ENCODE measurements at regions not wholly inside any gene's neighbourhood (a gene's known extent, or its start where the extent isn't known, plus 50 kb on each side); places are given as distances from the start of the nearest gene placed in this dataset.

DNA sequence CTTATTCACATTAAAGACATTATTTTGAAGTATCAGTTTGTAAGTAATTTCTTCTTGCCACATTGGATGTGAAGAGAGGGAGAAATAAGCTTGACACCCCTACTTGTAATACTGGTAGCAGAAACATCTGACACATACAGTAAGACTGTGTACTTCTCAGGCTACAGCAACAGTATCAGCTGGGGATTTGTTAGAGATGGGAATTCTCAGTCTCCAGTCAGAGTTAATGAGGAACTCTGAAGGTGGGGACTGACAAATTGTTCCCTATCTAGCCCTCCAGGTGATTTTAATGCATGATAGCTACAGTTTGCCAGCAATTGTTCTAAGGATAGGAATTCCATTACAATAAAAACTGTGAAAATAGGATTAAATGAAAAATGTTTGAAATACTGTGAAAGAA, 524.8 kb downstream of the PRR16 start:
- DNase-seq (ENCODE audit: low read depth in 4 of 4, low spot score in 3 of 4): no peak

- no peak for DNase-seq (ENCODE audit: low read depth in 4 of 4, low spot score in 3 of 4)
These were observed 527.5 kb downstream of the PRR16 start for GRCh38 chr5:120991569-120991968.

DNA sequence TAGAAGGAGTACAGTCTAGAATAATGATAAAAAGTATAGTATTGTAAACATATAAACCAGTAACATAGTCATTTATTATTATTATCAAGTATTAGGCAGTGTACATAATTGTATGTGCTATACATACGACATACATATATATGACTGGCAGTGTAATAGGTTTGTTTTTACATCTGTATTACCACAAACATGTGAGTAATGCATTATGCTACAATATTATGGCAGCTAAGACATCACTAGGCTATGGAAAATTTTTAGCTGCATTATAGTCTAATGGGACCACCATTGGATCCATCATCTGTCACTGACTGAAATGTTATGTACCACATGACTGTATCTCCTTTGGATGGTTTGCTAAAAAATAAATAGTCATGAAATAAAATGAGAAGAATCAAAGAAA, 530.0 kb downstream of the PRR16 start:
- DNase-seq (ENCODE audit: low read depth in 4 of 4, low spot score in 3 of 4): no peak

- DNase-seq (ENCODE audit: low read depth in 4 of 4, low spot score in 3 of 4): no peak
These were observed 535.5 kb downstream of the PRR16 start for GRCh38 chr5:120999550-120999949.

DNA sequence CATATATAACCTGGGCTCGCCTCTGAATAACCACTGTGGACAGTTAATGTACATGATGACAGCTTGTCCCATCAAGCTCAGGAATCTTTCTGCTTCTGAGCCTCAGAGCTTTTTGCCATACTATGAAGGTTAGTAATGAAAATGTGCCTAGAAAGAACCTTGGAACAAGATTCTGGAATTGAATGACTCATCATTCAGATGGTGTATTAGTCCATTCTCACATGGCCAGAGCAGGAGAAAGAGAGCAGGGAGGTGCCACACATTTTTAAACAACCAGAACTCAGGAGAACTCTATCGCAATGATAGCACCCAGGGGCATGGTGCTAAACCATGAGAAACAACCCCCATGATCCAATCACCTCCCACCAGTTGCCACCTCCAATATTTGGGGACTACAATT, 542.1 kb downstream of the PRR16 start:
- no peak for DNase-seq (ENCODE audit: low read depth in 4 of 4, low spot score in 3 of 4)

DNA sequence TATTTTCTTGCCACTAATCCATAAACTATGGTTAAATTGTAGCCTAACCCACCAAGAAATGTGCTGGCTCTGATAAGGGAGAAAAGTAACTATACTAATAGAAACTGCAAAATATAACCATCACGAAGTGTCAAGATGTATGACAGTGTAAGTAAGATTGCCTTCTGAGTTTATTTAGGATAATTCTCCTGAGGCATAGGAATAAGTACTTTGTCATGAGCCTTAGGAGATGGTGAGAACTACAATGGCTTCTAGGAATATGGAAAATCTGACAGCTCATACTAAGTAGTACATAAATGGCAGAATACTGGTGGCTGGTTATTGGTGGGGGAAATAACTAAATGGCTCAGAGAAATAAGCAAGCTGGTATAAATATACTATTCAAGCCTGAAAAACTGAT, 543.9 kb downstream of the PRR16 start:
- no peak for DNase-seq (ENCODE audit: low read depth in 4 of 4, low spot score in 3 of 4)

DNA sequence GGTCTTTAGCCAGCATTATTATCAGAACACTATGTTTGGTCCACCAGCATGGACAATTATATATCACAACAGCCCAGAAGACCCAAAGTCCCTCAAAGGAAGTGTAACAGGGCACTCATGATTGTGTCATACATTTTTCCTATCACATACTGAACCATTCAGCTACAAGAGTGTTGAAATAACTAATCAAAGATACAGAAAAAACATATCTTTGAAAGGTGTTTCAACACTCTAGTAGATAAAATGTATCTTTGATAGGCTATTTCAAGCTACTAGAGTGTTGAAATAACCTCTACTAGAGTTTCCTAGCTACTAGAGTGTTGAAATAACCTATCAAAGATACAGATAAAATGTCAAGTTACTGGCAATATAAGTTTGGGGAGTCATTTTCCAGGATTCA, 545.0 kb downstream of the PRR16 start:
- no peak for DNase-seq (ENCODE audit: low read depth in 4 of 4, low spot score in 3 of 4)

DNA sequence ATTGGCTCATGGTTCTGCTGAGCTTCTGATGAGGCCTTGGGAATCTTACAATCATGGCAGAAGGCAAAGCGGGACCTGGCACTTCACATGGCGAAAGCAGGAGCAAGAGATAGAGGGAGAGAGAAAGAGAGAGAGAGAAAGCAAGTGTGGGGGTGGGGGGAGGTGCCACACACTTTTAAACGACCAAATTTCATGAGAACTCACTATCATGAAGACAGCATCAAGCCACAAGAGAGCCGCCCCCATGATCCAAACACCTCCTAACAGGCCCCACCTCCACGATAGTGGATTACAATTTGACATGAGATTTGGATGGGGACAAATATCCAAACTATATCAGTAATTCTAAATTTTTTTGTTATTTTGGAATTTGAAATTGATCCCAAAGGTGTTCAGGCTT, 553.9 kb downstream of the PRR16 start:
- DNase-seq (ENCODE audit: low read depth in 4 of 4, low spot score in 3 of 4): no peak

DNA sequence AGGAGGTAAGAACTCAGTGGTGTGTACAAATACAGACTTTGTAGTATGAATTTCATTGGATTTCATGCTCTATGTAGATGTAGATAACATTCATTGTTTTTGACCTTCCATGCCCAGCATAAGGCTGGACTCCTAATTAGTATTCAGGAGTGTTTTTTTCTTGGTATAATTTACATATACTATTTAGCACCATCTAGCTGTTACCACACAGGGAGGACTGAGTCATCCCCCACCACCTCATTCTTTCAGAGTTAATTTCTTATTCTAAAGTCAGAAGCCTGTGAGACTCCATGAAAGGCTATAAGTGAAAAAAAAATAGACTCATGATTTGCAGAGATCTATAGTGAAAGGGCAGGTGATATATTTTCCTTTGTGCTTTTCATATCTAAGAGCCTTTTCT, 555.0 kb downstream of the PRR16 start:
- no peak for DNase-seq (ENCODE audit: low read depth in 4 of 4, low spot score in 3 of 4)

GRCh38 chr5:121019734-121020133, 555.6 kb downstream of the PRR16 start:
- no peak for DNase-seq (ENCODE audit: low read depth in 4 of 4, low spot score in 3 of 4)

DNA sequence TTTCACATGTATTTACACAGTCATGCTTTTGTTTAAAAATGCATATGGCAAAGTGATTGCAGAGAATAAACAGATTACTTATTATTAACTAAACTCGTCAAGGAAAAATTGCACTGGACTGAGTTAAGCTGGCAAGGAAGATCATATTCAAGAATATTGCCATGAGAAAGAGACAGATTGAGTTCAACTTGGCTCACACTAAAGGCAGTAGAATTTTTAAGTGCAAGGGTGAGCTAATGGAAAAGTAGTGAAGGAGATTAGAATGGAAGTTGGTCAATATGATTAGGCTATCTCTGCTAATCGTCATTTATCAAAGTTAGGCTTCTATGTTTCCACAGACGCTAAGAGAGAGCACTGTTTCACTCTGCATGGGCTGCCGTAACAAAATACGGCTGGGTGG, 557.6 kb downstream of the PRR16 start:
- no peak for DNase-seq (ENCODE audit: low read depth in 4 of 4, low spot score in 3 of 4)

DNA sequence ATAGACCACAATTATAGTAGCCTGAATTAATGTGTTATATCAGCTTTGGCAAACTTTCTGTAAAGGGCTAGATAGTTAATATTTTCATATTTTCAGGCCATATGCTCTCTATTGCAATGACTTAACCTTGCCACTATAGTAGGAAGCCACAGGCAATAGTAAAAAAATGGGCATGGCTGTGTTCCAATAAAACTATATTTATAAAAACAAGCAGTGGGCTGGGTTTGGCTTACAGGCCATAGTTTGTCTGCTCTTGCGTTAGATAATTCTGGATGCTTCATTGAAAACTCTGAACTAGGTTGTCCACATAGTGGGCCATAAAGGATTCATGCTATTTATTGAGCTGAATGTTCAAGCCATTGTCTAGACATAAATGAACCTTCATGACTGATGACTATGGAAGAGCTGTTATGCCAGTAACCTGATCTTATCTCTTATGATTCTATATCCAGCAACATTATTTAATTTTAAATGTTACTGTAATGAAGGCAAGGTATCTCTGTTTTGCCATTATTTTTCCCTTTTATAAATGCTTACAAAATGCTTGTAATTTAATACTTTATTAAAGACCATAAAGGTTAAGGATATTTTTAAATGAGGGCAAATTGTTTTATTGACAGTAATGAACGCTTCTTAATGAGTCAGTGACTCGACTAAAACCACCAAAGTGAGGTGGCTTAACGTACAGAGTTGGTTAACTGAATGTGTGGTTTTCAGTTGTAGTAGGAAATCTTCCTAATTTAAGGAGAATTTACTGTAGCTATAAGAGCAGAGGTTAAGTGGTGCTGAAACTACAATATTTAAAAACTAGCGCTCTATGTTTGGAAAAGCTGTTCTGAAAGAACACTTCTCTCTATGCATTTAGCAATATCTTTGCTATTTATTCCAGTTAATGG, 560.6 kb downstream of the PRR16 start:
- DNase-seq (ENCODE audit: low read depth in 4 of 4, low spot score in 3 of 4): no peak

DNA sequence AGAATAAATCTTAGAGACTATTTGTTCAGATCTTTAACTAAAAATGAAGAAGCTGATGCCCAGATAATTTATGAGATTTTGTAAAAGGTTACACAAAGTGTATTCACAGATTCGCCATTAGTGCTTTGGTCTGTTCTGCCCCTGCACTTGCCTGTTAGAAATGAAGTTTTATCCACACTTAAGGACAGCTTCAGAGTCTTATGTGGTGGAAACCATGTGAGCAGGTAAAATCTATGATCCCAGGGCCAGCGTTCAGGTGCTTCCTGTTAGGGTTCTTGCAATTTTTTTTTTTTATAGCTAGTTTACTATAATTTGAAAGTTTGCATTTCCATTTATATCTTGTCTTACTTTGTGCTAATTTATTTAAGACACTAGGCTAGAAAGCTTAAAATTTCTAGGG, 561.6 kb downstream of the PRR16 start:
- no peak for DNase-seq (ENCODE audit: low read depth in 4 of 4, low spot score in 3 of 4)

GRCh38 chr5:121027636-121028035, 563.5 kb downstream of the PRR16 start:
- DNase-seq (ENCODE audit: low read depth in 4 of 4, low spot score in 3 of 4): no peak

DNA sequence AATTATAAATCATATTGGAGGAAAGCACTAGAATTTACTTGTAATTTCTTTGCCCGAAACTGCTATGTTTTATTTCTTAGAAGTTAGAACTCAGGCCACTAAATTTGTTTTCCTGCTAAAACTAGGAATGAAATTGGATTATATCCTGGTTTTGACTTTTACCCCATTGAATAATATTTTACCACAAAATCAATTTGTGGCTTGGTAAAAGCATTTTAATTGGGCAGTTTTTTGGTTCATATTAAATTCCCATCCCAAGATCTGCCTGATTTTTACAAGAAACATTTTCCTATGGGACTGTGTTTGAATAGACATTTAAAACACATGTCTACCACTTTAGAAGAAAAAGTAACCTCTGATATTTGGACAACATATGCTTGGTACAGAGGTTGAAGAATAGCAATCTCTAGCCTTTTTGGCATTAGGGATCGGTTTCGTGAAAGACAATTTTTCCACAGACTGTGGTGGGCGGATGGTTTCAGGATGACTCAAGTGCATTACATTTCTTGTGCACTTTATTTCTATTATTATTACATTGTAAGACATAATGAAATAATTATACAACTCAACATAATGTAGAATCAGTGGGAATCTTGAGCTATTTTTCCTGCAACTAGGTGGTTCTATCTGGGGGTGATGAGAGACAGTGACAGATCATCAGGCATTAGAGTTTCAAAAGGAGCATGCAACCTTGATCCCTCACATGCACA, 565.6 kb downstream of the PRR16 start:
- no peak for DNase-seq (ENCODE audit: low read depth in 4 of 4, low spot score in 3 of 4)

- peak in 1 of 4 donors; percentile 5 for DNase-seq (ENCODE audit: low read depth in 4 of 4, low spot score in 3 of 4)
These were observed 567.4 kb downstream of the PRR16 start for GRCh38 chr5:121031491-121031890.

- no peak for DNase-seq (ENCODE audit: low read depth in 4 of 4, low spot score in 3 of 4)
These were observed 569.2 kb downstream of the PRR16 start for GRCh38 chr5:121033334-121033733.

DNA sequence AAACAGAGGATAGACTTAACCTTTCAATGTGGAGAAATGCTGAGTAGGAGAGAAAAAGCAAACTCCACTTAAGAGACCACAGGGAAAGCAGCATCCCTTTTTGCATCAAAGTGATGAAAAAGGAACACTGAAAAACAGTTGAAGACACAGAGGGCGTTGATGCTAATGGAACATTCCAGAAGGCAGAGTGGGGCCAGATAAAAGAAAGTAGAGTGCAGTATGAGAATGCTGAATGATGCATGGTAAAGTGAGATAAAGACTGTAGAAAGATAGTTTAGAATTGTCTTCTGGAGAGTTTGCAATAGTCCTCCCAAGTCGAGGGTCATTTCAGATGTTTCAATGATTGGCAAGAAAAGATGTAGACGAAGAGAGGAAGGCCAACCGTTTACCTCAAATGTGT, 574.3 kb downstream of the PRR16 start:
- DNase-seq (ENCODE audit: low read depth in 4 of 4, low spot score in 3 of 4): no peak

- no peak for DNase-seq (ENCODE audit: low read depth in 4 of 4, low spot score in 3 of 4)
These were observed 585.9 kb downstream of the PRR16 start for GRCh38 chr5:121049971-121050370.

DNA sequence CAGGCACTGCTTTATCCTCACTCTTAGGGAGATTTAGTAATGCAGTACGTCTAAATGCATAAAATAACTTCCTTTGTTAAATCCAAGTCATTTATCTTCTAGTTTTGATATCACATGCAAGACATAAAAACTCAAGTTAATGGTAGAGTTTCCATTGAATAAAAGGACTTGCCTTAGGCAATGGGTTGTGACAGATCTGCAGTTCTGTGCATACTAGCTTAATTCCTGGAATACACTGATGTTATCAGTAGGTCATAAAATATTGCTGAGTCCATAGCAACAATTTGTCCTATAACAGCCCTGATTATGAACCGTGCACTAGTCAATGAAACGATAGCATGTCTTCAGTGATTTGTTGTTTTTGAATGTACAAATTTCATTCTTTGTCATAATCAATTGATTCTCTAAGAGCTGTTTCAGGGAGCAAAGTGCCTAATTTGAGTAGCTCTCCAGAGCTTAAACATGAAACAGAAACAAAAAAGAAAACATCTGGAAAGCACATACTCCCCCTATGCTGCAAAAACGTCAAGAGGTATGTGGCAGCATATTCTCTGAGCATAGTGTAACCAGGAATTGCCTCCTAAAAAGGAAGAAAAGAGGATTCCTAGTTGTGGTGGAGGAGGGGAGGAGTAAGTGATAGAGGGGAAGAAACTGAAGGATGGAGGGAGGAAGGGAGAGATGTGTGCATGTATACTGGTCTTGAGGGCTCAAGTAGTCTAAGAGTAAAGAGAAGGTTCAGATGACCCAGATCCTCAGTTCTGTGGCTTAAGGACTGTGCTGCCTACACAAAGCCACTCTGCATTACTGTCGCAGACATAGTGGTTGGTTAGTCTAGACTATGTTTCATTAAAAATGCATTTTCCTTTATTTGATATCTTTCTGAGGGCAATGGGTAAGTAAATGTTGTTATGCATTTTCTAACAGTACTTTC, 589.2 kb downstream of the PRR16 start:
- DNase-seq (ENCODE audit: low read depth in 4 of 4, low spot score in 3 of 4): peak in 1 of 4 donors; percentile 2

DNA sequence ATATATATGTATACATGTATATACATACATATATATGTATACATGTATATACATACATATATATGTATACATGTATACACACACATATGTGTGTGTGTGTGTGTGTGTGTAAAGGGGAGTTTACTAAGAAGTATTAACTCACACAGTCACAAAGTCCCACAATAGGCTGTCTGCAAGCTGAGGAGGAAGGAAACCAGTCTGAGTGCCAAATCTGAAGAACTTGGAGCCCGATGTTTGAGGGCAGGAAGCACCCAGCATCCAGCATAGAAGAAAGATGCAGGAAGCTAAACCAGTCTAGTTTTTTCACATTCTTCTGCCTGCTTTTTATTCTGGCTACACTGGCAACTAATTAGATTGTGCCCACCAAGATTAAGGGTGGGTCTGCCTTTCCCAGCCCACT, 591.5 kb downstream of the PRR16 start:
- no peak for DNase-seq (ENCODE audit: low read depth in 4 of 4, low spot score in 3 of 4)

Measured in right renal pelvis (tissue), 4 donors.